ENCODE measurements at regions not wholly inside any gene's neighbourhood (a gene's known extent, or its start where the extent isn't known, plus 50 kb on each side); places are given as distances from the start of the nearest gene placed in this dataset.

DNA sequence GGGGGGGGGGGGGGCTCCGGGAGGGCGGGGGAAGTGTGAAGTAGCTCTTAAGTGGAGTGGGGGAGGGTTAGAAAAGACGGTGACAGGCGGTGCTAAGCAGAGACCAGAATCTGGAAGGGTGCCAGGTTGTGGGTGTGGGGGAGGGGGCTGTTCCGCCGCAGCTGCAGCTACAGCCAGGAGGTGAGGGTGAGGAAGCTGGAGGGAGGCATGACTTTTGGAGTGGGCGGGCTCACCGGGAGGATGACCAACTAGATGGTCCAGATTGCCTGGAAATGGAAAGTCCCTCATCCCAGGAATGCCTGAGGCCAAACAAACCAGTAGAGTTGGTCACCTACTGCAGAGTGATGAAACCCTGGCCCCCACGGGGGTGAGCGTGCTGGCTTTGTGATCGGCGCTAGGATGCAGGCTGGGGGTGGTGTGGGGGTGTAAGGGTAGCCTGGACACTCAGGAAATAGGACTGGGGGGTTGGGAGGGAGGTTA is 158.1 kb upstream of the SHB start:
- peak; percentile 28 for DNase-seq (ENCODE audit: low spot score)

DNA sequence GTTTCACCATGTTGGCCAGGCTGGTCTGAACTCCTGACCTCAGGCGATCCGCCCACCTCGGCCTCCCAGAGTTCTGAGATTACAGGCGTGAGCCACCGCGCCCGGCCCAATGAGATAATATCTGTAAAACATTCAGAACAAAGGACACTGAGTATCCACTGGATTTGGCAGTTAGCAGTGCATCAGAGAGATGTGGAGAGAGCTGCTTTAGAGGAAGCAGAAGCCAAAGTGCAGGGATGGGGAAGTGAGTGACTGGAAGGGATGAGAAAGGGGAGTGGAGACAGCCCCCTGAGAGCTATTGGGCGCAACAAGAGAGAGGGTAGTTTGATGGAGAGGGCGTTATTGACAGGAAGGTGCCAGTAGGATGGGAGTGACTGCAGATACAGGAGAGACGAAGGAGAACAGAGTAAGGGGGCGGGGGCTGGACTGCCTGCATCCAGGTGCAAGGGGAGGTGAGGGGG is 157.5 kb upstream of the SHB start:
- DNase-seq (ENCODE audit: low spot score) = no peak

DNA sequence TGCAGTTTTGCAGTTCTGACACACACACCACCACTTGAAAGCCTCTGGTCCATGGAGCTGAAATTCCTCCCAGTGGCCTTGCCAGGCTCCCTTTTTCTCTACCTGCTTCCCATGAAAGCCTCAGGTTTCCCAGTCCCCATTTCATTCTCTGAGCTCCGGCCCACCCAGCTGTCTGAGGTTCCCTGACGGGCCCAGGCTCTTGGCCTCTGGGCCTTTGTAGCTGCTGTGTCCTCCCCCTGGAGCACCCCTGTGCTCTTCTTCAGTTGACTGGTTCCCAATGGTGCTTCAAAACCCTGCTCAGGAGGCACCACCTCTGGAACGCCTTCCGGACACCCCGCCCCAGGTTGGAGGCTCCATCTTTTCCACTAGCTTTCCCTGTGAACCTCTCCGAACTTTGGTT is 155.9 kb upstream of the SHB start:
- no peak for DNase-seq (ENCODE audit: low spot score)

- DNase-seq (ENCODE audit: low spot score) = no peak
Measured at GRCh38 chr9:38216572-38216971, 147.5 kb upstream of the SHB start.

DNA sequence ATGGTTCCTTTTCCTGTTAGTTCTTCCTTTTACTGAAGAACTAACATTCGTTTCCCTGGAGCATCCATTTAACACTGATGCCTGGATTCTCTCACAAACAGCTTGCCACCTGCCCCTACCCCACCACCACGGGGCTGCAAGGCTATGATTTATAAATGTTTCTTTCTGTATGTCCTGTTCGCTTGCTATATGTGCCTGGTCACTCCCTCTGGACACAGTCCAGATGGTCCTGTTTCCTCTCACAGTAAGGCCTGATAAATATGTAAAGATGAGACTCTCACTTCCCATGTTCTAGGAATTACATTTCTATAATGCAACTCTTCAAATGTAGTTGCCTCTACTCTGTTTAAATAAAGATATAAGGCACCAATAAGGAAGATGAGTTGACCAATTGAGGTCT is 146.4 kb upstream of the SHB start:
- DNase-seq (ENCODE audit: low spot score) = no peak

DNA sequence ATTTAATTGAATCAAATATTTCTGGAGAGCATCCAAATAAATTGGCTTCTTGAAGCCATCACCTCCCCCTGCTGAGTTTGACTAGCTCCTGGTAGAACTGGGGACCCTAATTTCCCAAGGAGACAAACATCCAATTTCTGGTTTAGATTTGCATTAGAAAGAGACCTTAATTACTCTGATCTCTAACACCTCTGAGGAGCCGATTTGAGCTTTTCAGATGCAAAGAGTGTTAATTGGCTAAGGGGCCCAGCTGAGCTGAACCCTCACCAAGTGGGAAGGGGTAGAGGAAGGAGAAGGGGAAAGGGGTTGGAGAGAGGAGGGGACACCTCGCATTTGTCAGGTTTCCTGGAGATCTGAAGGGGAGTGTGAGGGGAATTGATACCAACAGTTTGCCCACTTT is 145.4 kb upstream of the SHB start:
- no peak for DNase-seq (ENCODE audit: low spot score)

GRCh38 chr9:38213631-38214299 is 144.7 kb upstream of the SHB start:
- no peak for DNase-seq (ENCODE audit: low spot score)

- DNase-seq (ENCODE audit: low spot score) = no peak
Measured at GRCh38 chr9:38212016-38212415, 143.0 kb upstream of the SHB start.

GRCh38 chr9:38211002-38211401 is 142.0 kb upstream of the SHB start:
- no peak for DNase-seq (ENCODE audit: low spot score)

- DNase-seq (ENCODE audit: low spot score) = no peak
Measured at GRCh38 chr9:38208206-38208901, 139.3 kb upstream of the SHB start.

GRCh38 chr9:38207247-38207778 is 138.3 kb upstream of the SHB start:
- no peak for DNase-seq (ENCODE audit: low spot score)

DNA sequence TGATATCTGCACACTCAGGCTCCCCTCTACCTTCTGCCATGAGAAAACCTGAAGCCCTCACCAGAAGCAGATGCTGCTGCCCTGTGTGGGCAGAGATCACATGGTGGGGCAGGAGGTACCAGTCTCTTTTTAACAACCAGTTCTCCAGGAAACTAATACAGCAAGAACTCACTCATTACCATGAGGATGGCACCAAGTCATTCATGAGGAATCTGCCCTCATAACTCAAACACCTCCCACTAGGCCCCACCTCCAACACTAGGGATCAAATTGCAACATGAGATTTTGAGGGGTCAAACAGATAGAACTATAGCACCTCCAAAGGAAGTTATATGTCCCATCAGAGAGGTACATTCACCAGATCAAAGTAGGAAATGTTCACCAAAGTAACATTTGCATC is 136.3 kb upstream of the SHB start:
- no peak for DNase-seq (ENCODE audit: low spot score)

GRCh38 chr9:38202336-38202938 is 133.4 kb upstream of the SHB start:
- DNase-seq (ENCODE audit: low spot score) = no peak

GRCh38 chr9:38201844-38202243 is 132.8 kb upstream of the SHB start:
- no peak for DNase-seq (ENCODE audit: low spot score)

- DNase-seq (ENCODE audit: low spot score) = no peak
Measured at GRCh38 chr9:38200431-38200830, 131.4 kb upstream of the SHB start.

- DNase-seq (ENCODE audit: low spot score) = no peak
Measured at GRCh38 chr9:38198140-38198539, 129.1 kb upstream of the SHB start.

- no peak for DNase-seq (ENCODE audit: low spot score)
Measured at GRCh38 chr9:38196714-38197113, 127.7 kb upstream of the SHB start.

GRCh38 chr9:38195737-38196161 is 126.7 kb upstream of the SHB start:
- DNase-seq (ENCODE audit: low spot score) = no peak

DNA sequence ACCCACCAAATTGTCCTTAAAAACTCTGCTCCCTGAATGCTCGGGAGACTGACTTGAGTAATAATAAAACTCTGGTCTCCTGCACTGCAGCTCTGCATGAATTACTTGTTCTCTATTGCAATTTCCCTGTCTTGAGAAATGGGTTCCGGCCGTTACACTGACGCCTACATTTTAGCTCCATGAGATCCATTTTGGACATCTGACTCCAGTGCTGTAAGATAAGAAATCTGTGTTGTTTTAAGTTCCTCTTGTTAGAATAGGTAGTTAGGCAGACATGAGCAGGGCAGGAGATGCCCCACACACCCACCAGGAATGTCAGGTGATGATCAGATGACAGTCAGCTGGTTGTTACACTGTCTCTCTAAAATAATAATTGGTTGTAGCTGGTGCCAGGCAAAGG is 125.8 kb upstream of the SHB start:
- no peak for DNase-seq (ENCODE audit: low spot score)

- DNase-seq (ENCODE audit: low spot score) = no peak
Measured at GRCh38 chr9:38192731-38193265, 123.8 kb upstream of the SHB start.

DNA sequence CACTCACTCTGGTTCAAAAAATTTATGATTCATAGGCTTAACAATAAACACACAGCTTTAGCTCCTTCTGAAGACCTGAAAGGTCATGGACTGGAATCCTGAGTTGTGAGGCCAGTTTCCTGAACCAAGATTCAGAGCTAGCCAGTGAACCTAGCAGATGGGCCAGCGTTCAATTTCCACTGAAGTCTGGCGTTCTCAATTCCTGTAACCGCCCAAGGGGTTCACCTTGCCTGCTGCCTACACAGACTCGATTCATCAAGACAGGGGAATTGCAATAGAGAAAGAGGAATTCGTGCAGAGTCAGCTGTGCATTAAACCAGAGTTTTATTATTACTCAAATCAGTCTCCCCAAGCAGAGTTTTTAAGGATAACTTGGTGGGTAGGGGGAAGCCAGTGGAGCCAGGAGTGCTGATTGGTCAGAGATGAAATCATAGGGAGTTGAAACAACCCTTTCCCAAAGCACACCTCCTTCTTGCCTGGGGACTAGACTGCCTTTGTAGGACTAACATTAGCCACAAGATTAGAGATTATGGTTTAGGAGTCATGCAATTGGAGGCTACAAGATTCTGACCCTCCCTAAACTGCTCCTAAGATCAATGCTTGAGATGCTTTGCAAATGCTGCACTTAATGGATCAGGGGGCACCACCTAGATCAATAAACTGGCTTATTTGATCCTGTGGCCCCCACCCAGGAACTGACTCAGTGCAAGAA is 117.5 kb upstream of the SHB start:
- DNase-seq (ENCODE audit: low spot score) = no peak

Data from hepatic stellate cell (primary cell).